ENCODE measurements at regions not wholly inside any gene's neighbourhood (a gene's known extent, or its start where the extent isn't known, plus 50 kb on each side); places are given as distances from the start of the nearest gene placed in this dataset.

- H3K9me3 ChIP-seq (ENCODE audit: insufficient read depth, low read length, severe bottlenecking): no peaks in the 10 kb centered on the region
- no peak overlapping the region for H3K4me2 ChIP-seq (ENCODE audit: insufficient read depth, low read length)
- H2AFZ ChIP-seq (ENCODE audit: low read depth, low read length): no peak overlapping the region
- no peak overlapping the region for H3K9ac ChIP-seq (ENCODE audit: low read depth, low read length)
- DNase-seq: no peak
- no peaks in the 10 kb centered on the region for H3K27me3 ChIP-seq (ENCODE audit: insufficient read depth, low read length, poor library complexity)
- H4K20me1 ChIP-seq (ENCODE audit: insufficient read depth, low read length): no peaks in the 10 kb centered on the region
- H3K4me1 ChIP-seq (ENCODE audit: insufficient read depth, low read length): no peaks in the 10 kb centered on the region
- no peaks in the 10 kb centered on the region for H3K36me3 ChIP-seq (ENCODE audit: insufficient read depth, low read length)
- no peaks in the 10 kb centered on the region for H3K79me2 ChIP-seq (ENCODE audit: insufficient read depth, low read length)
- H3K4me3 ChIP-seq (ENCODE audit: low read depth in 1 of 2, low read length in 2 of 2): no peak overlapping the region
- H3K27ac ChIP-seq (ENCODE audit: low read length): no peak overlapping the region
- no peak for TF ChIP-seq EZH2 (IDR thresholded peaks at IDR 0.05; ENCODE audit: borderline replicate concordance, low read depth, low read length, severe bottlenecking)
- TF ChIP-seq CTCF (IDR thresholded peaks at IDR 0.05; ENCODE audit: borderline replicate concordance, extremely low read depth, low read length, poor library complexity, severe bottlenecking): no peak
- ATAC-seq (ENCODE audit: insufficient read depth, low read depth): no peak
Measured at GRCh38 chr10:2306081-2306480, 568.8 kb upstream of the ADARB2 start.

- Histone ChIP-seq H3K79me2 (ENCODE audit: insufficient read depth, low read length) (no peaks in the 10 kb centered on the region), H3K27ac (ENCODE audit: low read length) (no peak overlapping the region), H3K4me3 (ENCODE audit: low read depth in 1 of 2, low read length in 2 of 2) (no peak overlapping the region), H3K4me2 (ENCODE audit: insufficient read depth, low read length) (no peak overlapping the region), H3K9me3 (ENCODE audit: insufficient read depth, low read length, severe bottlenecking) (no peaks in the 10 kb centered on the region), H3K4me1 (ENCODE audit: insufficient read depth, low read length) (no peaks in the 10 kb centered on the region), H2AFZ (ENCODE audit: low read depth, low read length) (no peak overlapping the region), H3K9ac (ENCODE audit: low read depth, low read length) (no peak overlapping the region), H3K27me3 (ENCODE audit: insufficient read depth, low read length, poor library complexity) (no peaks in the 10 kb centered on the region), H3K36me3 (ENCODE audit: insufficient read depth, low read length) (no peaks in the 10 kb centered on the region), H4K20me1 (ENCODE audit: insufficient read depth, low read length) (no peaks in the 10 kb centered on the region)
- ATAC-seq (ENCODE audit: insufficient read depth, low read depth): no peak
- TF ChIP-seq CTCF (IDR thresholded peaks at IDR 0.05; ENCODE audit: borderline replicate concordance, extremely low read depth, low read length, poor library complexity, severe bottlenecking) (no peak), EZH2 (IDR thresholded peaks at IDR 0.05; ENCODE audit: borderline replicate concordance, low read depth, low read length, severe bottlenecking) (no peak)
- no peak for DNase-seq
Measured at GRCh38 chr10:2303169-2303568, 565.8 kb upstream of the ADARB2 start.

- TF ChIP-seq CTCF (IDR thresholded peaks at IDR 0.05; ENCODE audit: borderline replicate concordance, extremely low read depth, low read length, poor library complexity, severe bottlenecking) (no peak), EZH2 (IDR thresholded peaks at IDR 0.05; ENCODE audit: borderline replicate concordance, low read depth, low read length, severe bottlenecking) (no peak)
- no peak overlapping the region for H2AFZ ChIP-seq (ENCODE audit: low read depth, low read length)
- H3K4me2 ChIP-seq (ENCODE audit: insufficient read depth, low read length): no peak overlapping the region
- H3K79me2 ChIP-seq (ENCODE audit: insufficient read depth, low read length): no peaks in the 10 kb centered on the region
- H3K27ac ChIP-seq (ENCODE audit: low read length): no peak overlapping the region
- no peaks in the 10 kb centered on the region for H3K27me3 ChIP-seq (ENCODE audit: insufficient read depth, low read length, poor library complexity)
- no peak for ATAC-seq (ENCODE audit: insufficient read depth, low read depth)
- DNase-seq: no peak
- H3K4me3 ChIP-seq (ENCODE audit: low read depth in 1 of 2, low read length in 2 of 2): no peak overlapping the region
- H3K9ac ChIP-seq (ENCODE audit: low read depth, low read length): no peak overlapping the region
- H4K20me1 ChIP-seq (ENCODE audit: insufficient read depth, low read length): no peaks in the 10 kb centered on the region
- H3K4me1 ChIP-seq (ENCODE audit: insufficient read depth, low read length): no peaks in the 10 kb centered on the region
- H3K9me3 ChIP-seq (ENCODE audit: insufficient read depth, low read length, severe bottlenecking): no peaks in the 10 kb centered on the region
- no peaks in the 10 kb centered on the region for H3K36me3 ChIP-seq (ENCODE audit: insufficient read depth, low read length)
Measured at GRCh38 chr10:2301227-2301626, 563.9 kb upstream of the ADARB2 start.

GRCh38 chr10:2300231-2300630, 562.9 kb upstream of the ADARB2 start:
- H3K79me2 ChIP-seq (ENCODE audit: insufficient read depth, low read length): no peaks in the 10 kb centered on the region
- no peak overlapping the region for H3K27ac ChIP-seq (ENCODE audit: low read length)
- H3K36me3 ChIP-seq (ENCODE audit: insufficient read depth, low read length): no peaks in the 10 kb centered on the region
- H3K4me3 ChIP-seq (ENCODE audit: low read depth in 1 of 2, low read length in 2 of 2): no peak overlapping the region
- no peak for TF ChIP-seq EZH2 (IDR thresholded peaks at IDR 0.05; ENCODE audit: borderline replicate concordance, low read depth, low read length, severe bottlenecking)
- TF ChIP-seq CTCF (IDR thresholded peaks at IDR 0.05; ENCODE audit: borderline replicate concordance, extremely low read depth, low read length, poor library complexity, severe bottlenecking): no peak
- H3K9me3 ChIP-seq (ENCODE audit: insufficient read depth, low read length, severe bottlenecking): no peaks in the 10 kb centered on the region
- ATAC-seq (ENCODE audit: insufficient read depth, low read depth) (no peak), DNase-seq (no peak)
- no peak overlapping the region for H2AFZ ChIP-seq (ENCODE audit: low read depth, low read length)
- H3K4me2 ChIP-seq (ENCODE audit: insufficient read depth, low read length): no peak overlapping the region
- no peaks in the 10 kb centered on the region for H3K4me1 ChIP-seq (ENCODE audit: insufficient read depth, low read length)
- H3K27me3 ChIP-seq (ENCODE audit: insufficient read depth, low read length, poor library complexity): no peaks in the 10 kb centered on the region
- H4K20me1 ChIP-seq (ENCODE audit: insufficient read depth, low read length): no peaks in the 10 kb centered on the region
- H3K9ac ChIP-seq (ENCODE audit: low read depth, low read length): no peak overlapping the region

Data from DND-41 (cell line).